ENCODE measurements at regions not wholly inside any gene's neighbourhood (a gene's known extent, or its start where the extent isn't known, plus 50 kb on each side); places are given as distances from the start of the nearest gene placed in this dataset.

DNA sequence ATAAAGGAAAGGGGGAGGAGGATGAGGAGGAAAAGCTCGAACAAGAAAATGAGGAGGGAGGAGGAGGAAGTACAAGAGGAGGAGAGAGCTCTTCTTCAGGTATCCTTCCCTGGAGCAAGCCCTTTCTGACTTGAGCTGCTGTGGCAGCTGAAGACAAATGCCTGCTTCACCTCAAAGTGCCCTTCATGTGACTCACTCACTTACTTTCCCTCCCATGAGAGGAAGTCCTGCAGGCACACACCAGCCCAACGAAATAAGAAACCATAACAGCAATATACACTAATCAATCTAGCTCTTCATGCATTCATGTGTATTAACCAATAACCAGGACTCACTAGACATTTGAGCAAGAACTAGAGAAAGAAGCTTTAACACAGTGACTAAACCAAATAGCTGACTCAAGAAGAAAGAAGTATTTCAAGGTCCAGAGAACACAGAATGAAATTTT lies 251.9 kb downstream of the IGSF11 start:
- H3K4me3 ChIP-seq = no peak overlapping the region
- H3K27me3 ChIP-seq = no peaks in the 10 kb centered on the region
- intact Hi-C loops (cut with DNase I) = no loop called here
- TF ChIP-seq, protein P1, sequence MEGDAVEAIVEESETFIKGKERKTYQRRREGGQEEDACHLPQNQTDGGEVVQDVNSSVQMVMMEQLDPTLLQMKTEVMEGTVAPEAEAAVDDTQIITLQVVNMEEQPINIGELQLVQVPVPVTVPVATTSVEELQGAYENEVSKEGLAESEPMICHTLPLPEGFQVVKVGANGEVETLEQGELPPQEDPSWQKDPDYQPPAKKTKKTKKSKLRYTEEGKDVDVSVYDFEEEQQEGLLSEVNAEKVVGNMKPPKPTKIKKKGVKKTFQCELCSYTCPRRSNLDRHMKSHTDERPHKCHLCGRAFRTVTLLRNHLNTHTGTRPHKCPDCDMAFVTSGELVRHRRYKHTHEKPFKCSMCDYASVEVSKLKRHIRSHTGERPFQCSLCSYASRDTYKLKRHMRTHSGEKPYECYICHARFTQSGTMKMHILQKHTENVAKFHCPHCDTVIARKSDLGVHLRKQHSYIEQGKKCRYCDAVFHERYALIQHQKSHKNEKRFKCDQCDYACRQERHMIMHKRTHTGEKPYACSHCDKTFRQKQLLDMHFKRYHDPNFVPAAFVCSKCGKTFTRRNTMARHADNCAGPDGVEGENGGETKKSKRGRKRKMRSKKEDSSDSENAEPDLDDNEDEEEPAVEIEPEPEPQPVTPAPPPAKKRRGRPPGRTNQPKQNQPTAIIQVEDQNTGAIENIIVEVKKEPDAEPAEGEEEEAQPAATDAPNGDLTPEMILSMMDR (IDR thresholded peaks at IDR 0.05) = no peak
- peak; percentile 41 for ATAC-seq
- no peaks in the 10 kb centered on the region for H3K4me1 ChIP-seq
- no peak for DNase-seq
- no peak overlapping the region for H3K27ac ChIP-seq
- no peaks in the 10 kb centered on the region for H3K36me3 ChIP-seq
- no peaks in the 10 kb centered on the region for H3K9me3 ChIP-seq

DNA sequence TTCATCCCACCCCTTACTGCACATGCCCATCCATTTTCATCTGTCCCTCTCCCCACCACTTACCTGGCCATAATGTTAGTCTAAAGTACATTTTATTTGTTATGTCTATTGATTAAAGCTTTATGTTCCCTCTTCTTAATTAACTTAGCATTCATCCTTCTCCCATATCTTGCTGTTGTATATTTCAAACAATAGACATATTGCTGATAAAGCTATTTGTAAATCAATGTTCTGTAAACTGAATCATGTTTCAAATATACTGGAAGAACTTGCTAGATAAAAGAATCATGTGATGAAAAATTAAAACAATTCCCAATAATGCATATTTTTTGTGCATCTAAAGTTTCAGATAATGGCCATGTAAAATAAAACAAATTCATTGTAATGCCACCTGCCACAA lies 249.2 kb downstream of the IGSF11 start:
- no peaks in the 10 kb centered on the region for H3K4me1 ChIP-seq
- H3K9me3 ChIP-seq = no peaks in the 10 kb centered on the region
- no peaks in the 10 kb centered on the region for H3K36me3 ChIP-seq
- ATAC-seq (no peak), DNase-seq (no peak)
- H3K4me3 ChIP-seq = no peak overlapping the region
- intact Hi-C loops (cut with DNase I) = no loop called here
- TF ChIP-seq, protein P1 (IDR thresholded peaks at IDR 0.05) = no peak
- no peak overlapping the region for H3K27ac ChIP-seq
- H3K27me3 ChIP-seq = no peaks in the 10 kb centered on the region

DNA sequence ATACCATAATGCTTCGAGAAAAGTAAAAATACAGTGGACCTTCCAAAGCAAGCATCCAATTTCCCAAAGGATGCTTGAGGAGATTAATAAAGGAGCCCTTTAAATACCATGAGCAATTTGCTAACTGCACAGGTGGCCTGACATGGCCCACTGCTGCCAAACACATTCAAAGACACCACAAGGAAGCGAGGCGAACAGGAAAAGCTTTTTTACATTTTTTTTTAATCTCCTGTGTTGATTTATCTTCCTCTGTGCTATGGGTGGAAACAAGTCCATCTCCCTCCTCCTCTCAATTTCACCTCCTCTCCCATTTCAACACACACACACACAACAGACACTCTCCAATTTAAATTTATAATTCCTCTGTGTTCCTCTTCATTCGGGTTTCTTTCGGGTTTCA lies 243.4 kb downstream of the IGSF11 start:
- no peaks in the 10 kb centered on the region for H3K9me3 ChIP-seq
- H3K36me3 ChIP-seq = no peaks in the 10 kb centered on the region
- DNase-seq (no peak), ATAC-seq (no peak)
- H3K4me3 ChIP-seq = no peak overlapping the region
- H3K4me1 ChIP-seq = no peaks in the 10 kb centered on the region
- no peak overlapping the region for H3K27ac ChIP-seq
- H3K27me3 ChIP-seq = no peaks in the 10 kb centered on the region
- intact Hi-C loops (cut with DNase I) = no loop called here
- TF ChIP-seq, protein P1 (IDR thresholded peaks at IDR 0.05) = no peak

DNA sequence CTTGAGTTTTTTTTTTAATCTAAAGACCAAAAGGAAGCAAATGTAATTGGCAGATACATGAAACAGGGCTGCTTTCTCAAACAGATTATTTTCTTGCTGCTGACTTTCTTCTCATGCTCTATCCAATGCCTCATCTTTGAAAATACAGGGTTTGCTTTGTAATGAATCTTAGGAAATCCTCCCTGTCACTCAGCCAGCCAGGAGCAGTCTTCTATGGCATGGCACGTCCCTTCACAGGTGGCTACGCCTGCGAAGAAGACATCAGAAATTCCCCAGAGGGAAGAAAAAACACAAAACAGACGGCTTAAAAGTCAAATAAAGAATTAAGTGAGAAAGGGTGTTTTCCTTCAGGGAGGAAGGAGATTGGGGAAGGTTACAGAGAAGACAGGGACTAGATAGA lies 242.5 kb downstream of the IGSF11 start:
- no peaks in the 10 kb centered on the region for H3K36me3 ChIP-seq
- no peak for DNase-seq
- no peaks in the 10 kb centered on the region for H3K4me1 ChIP-seq
- TF ChIP-seq, protein P1 (IDR thresholded peaks at IDR 0.05) = no peak
- H3K27me3 ChIP-seq = no peaks in the 10 kb centered on the region
- no peak for ATAC-seq
- H3K27ac ChIP-seq = no peak overlapping the region
- intact Hi-C loops (cut with DNase I) = no loop called here
- H3K9me3 ChIP-seq = no peaks in the 10 kb centered on the region
- no peak overlapping the region for H3K4me3 ChIP-seq

DNA sequence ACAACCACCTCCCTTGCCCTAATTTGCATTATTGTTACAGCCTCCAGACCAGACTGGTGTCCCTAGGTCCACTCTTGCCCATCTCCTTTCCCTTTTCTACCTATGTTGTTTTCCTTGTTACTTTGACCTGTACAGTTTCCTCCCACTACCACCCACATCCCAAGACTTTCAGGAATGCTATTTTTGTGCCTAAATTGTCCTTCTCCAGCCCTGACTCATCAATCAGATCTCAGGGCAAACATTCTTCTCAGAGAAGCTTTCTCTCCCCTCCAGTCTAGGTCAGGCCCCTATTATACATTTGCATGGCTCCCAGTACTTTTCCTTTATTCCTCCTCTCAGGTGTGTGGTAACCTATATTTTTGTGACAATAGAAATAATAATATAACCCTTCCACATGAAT lies 241.5 kb downstream of the IGSF11 start:
- Histone ChIP-seq H3K9me3 (no peaks in the 10 kb centered on the region), H3K4me1 (no peaks in the 10 kb centered on the region), H3K27ac (no peak overlapping the region), H3K4me3 (no peak overlapping the region), H3K36me3 (no peaks in the 10 kb centered on the region), H3K27me3 (no peaks in the 10 kb centered on the region)
- TF ChIP-seq, protein P1 (IDR thresholded peaks at IDR 0.05) = no peak
- intact Hi-C loops (cut with DNase I) = no loop called here
- ATAC-seq = no peak
- DNase-seq = no peak
